NCI-H1105 (cell line): ENCODE measurements at regions not wholly inside any gene's neighbourhood (a gene's known extent, or its start where the extent isn't known, plus 50 kb on each side); places are given as distances from the start of the nearest gene placed in this dataset.

ENCODE experiments used
- DNase-seq: peaks from one replicate; lab custom pipeline; 2025; lab: John Stamatoyannopoulos, UW

DNA sequence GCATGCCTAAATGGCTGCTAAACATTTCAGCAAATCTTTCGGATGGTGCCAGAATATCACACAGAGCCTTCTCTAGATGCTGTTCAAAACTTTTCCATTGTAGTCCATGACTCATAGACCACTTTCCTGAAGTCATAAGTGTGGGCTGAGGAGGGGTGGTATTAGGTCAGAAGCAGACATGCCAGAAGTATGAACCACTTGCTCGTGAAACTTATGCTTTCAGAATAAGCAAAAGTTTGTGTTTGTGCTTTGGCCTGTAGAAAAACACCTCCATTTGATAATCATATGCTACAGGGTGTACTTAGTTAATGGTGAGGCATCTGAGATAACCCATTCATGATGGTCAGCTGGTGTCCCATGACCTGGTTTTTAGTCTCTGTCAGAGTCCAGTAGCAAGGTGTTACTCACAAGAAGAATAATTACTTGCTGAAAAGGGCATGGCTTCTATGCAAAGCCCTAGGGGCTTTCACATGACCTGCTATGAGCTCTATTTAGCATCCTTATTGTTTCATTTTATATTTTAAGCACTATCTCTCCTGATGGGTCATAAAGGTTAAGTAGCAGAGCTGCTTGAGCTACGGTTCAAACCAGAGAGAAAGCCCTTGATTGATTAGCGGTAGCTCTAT lies 183.1 kb upstream of the IVNS1ABP start:
- DNase-seq, result no peak

DNA sequence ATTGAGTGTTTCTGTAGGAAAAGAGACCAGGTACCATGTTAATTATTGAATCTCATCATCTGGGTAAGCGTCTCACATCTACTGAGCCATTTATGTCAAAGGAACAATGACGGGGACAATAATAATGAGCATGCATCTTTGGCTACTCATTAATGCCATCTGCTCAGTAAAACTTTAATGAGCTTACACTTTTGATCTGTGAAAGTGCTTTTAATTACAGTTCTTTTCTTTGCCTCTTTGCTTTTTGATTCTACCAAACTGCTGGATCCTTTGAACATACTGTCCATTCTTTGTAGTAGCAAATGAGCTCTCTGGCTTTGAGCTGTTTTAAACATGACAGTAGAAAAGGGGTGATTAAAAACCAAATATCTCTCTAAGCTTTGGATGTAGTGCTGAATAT lies 181.2 kb upstream of the IVNS1ABP start:
- peak; percentile 29 for DNase-seq

DNA sequence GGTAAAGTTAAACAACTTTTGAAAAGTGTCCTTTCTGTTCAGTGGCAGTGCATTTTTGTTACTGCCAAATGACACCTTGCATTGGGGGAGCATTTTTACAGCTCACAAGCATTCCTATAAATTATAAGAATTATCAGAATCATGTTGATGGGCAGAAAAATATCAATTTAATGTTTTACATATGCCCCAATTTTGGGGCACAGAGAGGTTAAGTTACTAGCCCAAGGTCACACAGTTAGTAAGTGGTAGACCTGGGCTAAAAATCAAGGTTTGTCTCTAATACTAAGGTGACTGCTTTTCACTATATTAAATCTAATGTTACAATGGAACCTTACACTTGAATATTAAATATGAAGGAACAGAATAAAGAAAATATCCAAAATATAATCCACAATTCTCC lies 180.1 kb upstream of the IVNS1ABP start:
- DNase-seq, result no peak

DNA sequence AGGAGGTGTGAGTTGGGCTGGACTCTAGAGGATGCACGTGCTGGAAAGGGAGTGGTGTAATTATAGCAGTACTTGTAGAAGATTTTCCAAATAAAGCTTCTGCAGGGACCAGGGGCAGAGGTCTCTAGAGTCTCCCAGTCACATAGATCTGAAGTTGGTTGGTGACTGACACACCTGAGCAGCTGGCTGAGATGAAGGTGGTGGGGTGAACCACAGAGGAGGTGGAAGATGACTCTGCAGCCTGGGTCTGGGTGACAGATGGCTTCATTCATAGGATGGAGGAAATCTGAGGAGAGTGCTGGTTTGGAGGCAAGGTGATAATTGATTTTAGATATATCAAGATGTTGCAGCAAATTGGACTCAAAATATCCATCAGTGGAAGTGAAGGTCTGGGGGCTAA lies 178.9 kb upstream of the IVNS1ABP start:
- DNase-seq, result no peak

DNA sequence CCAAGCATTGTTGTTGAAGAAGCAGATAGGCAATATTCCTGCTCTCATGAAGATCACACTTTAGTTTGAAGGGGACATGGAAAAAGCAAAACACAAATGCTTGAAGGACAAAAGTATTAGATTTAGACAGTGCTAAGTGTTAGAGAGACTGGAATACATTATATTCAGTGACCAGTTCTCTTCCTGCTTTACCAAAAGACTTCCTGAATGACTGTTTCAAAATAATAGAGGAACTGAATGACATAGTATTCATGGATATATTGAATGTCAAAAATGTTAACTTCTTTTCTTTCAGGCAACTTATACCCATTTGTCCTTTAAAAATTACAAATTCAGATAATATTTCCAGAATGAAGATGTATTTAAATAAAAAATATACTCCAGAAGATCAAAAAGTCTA lies 178.0 kb upstream of the IVNS1ABP start:
- DNase-seq, result no peak

DNA sequence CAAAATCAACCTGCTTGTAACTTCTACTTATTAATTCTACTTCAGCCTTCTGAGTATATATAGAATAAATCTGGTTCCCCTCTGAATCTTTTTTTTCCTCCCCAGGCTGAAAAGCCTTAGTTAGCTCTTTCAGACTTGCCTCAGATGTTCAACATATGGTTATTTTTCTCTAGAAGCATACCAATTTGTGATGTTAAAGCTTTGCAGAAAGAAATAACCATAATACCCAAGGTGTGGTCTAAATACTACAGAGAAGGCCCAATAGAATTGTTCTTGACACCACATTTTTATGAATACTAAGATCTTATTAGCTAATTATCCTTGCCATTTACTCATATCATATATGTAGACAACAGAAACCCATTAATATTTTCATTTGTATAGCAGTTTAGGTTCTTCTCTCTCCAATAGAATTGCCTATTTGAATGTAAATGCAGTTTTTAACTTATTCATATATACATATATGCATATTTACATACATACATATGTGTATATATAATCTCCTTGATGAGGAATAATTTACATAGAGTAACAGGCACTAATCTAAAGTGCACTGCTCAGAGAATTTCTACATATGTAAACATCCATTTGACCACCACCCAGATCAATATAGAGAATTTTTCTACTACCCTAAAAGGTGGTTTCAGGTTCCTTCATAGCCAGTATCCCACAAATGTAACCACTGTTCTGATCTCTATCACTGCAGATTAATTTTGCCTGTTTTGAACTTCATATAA lies 175.2 kb upstream of the IVNS1ABP start:
- no peak for DNase-seq

DNA sequence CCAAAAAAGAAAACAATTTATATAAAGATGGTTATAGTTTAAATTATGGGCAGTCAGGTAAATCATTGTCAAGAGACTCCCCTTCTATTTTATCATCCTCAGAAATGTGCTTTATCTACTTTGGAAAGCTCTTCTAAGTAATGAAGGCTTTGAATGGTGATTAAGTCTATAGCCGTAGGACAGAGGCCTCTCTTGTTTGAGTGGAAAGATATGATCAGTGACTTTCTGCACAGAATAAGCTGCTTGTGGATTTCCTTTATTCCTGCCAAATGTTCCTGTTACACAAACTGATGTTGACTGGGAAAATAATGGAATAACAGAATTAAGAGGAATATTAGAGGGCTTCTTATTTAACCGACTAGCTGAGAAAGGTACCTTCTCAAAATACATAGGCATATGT lies 174.6 kb upstream of the IVNS1ABP start:
- DNase-seq, result no peak

DNA sequence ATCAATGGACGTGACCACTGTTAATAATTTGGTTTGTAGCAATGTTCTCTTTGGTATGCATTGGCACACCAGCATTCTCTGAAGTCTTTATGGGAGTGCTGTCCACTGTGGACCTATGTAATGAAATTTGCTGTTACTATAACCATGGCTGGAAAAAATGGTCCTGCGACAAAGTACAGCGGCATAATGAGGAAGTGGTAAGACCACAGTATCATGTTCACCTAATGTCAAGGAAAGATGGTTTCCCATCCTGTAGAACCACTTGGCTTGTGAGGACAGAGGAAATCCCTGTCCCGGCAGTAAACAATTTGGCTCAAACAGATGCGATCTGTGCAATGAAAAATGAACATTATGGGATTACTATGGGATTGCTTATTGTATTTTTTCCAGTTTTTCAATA lies 173.9 kb upstream of the IVNS1ABP start:
- no peak for DNase-seq

DNA sequence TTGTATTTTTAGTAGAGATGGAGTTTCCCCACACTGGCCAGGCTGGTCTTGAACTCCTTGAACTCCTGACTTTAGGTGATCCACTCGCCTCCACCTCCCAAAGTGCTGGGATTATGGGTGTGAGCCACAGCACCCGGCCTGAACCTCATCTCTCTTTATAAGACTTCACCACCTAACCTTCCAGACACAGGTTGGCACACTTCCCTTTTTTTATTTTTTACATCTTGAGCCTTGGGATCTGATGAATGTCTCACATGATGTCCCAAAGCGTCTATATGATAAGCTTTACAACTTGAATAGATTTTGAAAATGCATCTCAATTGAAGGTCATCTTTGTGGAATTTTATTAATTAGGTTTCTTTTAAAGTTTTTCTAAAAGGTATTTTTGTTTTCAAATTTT lies 172.4 kb upstream of the IVNS1ABP start:
- DNase-seq, result no peak

DNA sequence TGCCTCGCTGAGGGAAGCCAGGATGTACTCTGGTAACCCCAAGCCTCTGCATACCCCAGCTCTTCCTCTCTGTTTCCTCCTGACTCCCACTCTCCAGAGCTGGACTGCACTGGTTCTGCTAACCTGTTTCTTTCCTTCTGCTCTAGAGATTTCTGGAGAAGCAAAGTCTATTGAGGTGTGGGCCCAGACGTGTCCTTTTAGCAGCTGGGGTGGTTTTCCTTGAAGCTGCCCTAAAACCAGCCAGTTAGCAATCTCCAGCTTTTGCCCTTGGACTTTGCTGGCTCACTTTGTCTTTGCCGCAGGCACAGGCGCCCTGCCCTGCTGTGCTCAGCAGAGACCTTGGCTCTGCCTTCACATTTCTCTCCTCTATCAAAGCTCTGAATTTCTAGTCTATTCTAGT lies 171.8 kb upstream of the IVNS1ABP start:
- DNase-seq, result no peak

DNA sequence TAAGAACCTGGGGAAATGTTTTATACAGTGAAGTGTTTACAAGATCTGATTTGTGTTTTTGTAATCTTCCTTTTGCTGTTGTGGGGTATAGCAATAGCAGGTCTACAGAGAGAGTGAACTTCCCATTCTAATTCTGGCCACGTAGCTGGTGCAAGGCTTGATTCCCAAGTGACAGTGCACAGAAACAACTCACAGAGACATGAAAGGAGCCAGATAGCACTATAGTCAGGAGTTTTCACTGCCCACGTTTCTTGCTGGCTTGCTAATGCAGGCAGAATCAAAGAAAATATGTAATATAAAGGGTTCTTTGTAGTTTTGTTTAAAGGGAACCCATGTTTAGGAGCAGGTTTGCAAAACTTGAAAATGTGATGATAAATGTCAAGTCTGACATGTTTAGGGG lies 170.9 kb upstream of the IVNS1ABP start:
- DNase-seq, result no peak

DNA sequence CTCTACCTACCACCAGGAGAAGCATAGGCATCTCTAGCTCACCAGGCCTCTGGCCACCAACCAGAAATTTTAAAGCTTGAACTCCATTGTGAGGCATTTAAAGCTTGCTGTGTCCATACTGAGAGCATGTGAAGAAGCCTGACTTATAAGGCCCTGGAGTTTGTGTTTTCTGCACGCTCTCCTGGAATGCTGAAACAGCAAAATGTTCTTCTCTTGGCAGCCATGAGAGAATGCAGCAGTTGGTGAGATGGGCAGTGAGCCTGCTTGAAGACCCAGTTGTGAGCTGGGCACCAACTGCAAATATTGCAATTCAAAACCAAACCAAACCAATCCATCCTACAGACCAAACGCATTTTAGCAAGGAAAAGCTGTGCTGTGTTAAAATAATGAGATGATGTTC lies 170.0 kb upstream of the IVNS1ABP start:
- DNase-seq, result no peak

DNA sequence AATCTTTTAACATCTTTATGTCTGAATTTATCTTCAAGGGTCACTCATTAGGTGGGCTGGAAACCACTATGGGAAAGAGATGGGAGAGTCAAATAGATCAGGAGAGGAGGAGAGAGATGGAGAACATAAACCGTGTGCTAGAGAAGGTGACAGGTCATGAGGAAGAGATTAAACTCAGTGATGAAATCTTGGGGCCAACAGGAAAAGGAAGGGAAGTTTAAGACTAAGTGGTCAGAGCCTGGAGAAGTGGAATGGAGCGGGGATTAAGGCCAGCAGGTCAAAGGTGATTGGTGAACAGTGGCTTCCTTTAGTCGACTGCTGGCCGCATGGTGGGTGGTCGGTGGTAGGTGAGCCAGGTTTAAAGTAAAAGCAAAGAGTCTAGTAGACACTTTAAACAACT lies 169.3 kb upstream of the IVNS1ABP start:
- DNase-seq, result no peak

DNA sequence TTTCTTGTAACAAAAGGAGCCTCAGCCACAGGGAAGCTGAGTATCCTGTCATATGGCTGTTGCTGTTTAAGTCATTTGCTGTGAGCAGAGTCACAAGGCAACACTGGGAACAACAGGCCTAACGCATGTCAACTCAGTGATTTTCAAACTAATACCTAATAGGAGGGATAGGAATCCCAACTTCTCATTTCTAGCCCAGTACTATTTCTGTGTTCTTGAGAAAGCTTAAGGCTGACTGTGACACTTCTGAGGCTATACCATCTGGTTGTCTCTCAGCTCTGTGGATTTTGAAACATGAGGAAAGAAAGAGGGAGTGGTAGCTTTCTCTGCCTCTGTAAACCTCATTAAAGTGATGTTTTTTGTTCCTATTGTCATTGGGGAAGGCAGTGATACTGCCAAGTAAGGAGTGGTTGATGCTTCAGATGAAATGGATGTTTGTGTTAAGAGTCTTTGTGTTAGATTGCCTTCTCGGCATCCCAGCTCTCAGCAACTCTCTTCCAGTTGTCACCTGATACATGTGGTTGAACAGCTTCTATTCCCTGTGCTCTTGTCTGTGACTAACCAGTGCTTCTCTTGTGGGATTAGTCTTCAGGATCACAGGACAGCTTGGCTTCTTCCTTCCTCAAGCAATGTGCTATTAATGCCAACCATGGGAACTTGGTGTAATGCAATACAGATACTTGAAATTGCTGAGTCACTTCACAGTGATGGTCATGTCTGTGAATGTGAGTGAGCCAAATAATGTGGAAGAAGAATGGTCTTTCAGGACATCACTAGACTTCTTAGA lies 166.8 kb upstream of the IVNS1ABP start:
- DNase-seq, result no peak

DNA sequence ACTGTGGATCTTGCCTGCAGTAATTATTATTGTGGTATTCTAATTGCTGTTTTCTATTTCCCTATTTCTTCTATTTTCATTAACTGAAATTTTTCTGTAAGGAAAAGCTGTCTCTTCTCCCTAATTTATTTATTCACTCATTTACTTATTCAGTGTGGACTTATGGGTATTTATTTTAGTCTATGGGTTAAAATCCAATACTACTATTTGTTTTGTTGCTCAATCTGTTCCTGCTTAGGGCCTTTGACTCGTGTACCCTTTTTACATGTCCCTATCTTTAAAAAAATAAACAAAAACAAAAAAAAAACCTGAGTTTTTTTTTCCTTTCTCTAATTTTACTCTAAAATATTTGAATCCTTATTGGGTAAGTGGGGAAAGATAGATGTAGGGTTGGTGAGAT lies 166.2 kb upstream of the IVNS1ABP start:
- no peak for DNase-seq

DNA sequence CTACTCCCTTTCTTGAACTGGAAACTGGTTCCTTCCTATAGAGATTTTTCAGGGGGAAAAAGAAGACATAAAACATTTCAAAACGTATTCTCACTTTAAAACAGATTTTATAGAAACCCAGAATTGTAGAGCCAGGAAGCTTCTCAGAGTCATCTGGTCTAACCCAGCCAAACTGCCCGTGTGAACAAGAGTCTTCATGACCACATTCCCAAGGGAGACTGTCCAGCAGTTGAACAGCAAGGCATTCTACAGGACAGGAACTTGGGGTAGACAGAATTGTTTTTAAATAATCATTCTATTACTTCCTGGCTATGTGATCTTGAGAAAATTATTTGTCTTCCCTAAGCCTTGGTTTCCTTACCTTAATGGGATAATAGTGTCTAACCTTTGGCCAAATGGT lies 163.5 kb upstream of the IVNS1ABP start:
- no peak for DNase-seq

DNA sequence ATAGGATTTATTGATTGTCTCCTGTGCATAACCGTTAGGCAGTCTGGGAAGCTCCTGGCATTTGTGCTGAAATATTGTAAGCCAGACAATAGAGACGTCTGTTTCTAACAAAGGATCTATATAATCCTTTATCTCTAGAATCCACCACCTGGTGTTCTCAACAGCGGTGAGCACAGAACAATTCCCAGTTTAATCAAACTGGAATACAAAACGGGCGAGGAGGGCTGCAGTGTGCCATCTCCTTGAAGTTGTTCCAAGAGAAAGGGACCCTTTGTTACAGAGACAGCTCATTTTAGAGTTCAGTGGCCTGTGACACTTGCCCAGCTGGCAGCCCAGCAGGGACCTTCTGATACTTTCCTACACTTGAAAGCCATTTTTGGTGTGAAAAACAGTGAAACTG lies 162.8 kb upstream of the IVNS1ABP start:
- no peak for DNase-seq

DNA sequence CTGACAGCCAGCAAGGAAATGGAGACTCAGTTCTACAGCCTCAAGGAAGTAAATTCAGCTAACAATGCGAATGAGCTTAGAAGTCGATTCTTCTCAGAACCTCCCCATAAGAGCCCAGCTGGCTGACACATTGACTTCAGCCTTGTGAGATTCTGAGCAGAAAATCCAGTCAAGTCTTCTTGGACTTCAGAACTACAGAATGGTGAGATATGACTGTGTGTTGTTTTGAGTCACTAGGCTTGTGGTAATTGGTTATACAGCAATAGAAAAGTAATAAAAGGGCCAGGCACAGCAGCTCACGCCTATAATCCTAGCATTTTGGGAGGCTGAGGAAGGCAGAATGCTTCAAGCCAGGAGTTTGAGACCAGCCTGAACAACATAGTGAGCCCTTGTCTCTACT lies 161.8 kb upstream of the IVNS1ABP start:
- no peak for DNase-seq

DNA sequence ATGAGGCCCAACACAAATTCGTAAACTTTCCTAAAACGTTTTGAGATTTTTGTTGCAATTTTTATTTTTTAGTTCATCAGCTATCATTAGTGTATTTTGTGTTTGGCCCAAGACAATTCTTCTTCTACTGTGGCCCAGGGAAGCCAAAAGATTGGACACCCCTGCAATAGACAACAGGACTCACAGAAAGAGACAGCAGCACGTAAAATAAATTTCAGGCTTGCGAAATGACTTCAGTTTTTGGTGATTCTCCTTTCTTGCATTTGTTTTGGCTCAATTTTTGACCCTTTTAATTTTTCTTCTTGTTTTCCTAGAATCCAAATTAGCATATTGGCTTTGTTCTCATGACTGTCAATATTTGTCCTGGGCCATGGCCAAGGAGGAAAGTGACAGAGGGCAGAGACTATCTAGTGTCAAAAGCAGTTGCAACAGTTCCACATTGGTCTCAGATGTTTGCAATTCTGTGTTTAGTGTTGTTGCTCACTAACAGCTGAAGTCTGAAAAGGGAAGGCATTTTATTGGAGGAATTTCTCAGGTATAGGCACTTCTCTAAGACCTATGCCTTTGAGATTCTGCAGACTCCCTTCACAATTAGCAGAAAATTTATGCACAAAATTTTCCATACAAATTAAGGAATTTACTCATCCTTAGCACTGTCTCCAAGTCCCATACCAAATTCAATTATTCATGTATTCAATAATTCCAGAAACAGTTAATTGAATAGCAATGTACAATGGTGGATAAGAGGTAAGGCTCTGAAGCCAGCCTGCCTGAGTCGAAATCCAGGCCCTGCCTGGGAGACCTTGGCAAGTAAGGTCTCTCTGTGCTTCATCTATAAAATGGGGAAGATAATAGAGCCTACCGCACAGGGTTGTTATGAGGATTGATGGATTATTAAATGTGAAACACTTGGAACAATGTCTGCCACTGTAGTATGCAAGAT lies 160.9 kb upstream of the IVNS1ABP start:
- DNase-seq, result peak; percentile 13

DNA sequence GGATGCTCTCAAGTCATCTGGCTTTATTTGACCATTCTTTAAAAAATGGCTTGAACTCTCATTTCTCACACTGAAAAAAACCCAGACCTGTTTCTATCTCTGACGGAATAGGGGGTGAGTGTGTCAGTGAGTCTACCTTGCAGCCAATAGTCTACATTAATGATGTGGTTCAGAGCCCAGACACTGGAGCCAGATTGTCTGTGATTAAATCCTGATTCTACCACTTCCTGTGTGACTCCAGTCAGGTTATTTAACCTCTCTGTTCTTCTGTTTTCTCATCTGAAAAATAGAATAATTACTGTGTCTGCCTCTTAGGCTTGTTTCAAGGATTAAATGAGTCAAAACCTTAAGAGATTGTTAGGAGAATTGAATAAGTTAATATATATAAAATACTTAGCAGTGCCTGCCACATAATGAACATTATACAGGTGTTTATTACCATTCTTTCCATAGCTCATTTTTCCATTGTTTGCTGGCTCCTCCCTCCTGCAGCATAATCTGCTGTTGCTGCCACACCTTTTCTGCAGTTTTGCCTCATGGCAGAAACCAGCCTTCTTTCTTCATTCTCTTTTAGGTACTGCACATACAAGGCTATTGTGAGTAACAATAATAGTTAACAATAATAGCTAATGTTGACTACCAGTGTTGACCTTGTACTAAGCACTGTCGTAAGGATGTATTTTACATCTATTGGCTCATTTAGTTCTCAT lies 157.6 kb upstream of the IVNS1ABP start:
- DNase-seq, result no peak

DNA sequence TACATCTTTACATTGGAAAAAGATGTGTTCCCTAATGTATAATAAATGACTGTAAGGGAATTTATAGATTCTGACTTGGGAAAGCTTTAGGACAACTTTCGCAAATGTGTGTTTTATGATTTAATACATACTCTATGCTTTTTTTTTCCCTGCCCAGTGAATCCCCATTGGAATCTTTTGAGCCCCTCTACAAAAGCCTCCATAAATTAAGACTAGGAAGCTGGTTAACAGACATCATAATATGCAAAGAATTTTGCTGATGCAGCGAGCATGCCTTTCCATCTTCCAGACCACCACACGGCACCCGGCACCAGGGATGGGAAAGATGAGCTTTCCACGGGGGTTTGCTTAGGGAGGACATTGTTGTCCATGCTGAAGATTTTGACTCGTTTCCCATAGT lies 156.1 kb upstream of the IVNS1ABP start:
- DNase-seq, result no peak

DNA sequence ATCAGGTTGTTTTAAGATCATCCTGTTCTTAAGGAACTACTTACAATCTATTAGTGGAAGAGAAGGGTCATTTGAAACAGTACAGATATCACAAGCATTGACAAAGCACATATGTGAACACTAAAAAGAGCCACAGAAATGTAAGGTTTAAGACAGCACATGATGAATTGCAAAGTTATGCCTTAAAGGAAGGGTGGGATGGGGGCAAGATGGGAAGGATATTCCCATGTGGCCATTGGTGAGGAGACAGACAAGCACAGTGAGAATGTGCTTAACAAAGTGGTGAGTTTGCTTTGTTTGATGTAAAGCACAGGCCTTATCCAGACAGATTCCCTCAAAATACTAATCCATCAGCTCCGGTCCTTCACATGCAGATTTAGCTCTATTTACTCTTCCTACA lies 151.6 kb upstream of the IVNS1ABP start:
- no peak for DNase-seq
